Panc1 (cell line): ENCODE measurements at regions not wholly inside any gene's neighbourhood (a gene's known extent, or its start where the extent isn't known, plus 50 kb on each side); places are given as distances from the start of the nearest gene placed in this dataset.
"Not testable (repeated sequence)": the region's sequence is repeated elsewhere in the genome, so short reads cannot be mapped to it uniquely, and the experiment has no call there.

ENCODE experiments used
- ATAC-seq: fragments of 200-7000 bp; cut with Tn5 transposase; 2 replicates; pipeline ENCODE4 v1.9.1; 2020; ENCODE audit warnings: mild to moderate bottlenecking, moderate library complexity
- BruUV-seq: library from RNA; stranded (reverse); fragments of 400-500 nt; replicated peaks from 2 replicates; lab custom pipeline; 2021; lab: Mats Ljungman, UMichigan
- CTCF ChIA-PET: fragments of 300-600 bp; sonication (Branson Sonifier 250); formaldehyde crosslinking; loops from one replicate; lab custom pipeline; 2022; ENCODE audit warnings: antibody characterized with exemption; lab: Charles Lee
- POLR2A ChIA-PET: fragments of 300-600 bp; sonication (Branson Sonifier 250); formaldehyde crosslinking; loops from one replicate; lab custom pipeline; 2022; ENCODE audit warnings: antibody characterized with exemption; lab: Charles Lee
- DNase-seq: peaks from one replicate; pipeline ENCODE4 v3.0.0-alpha.2; 2010; ENCODE audit warnings: low read depth, low spot score
- H3K27ac ChIP-seq: 2 replicates; pipeline ENCODE4 v1.5.1; 2011; ENCODE audit warnings: mild to moderate bottlenecking, low read length, inconsistent platforms
- H3K27me3 ChIP-seq: fragments of 200-500 bp; sonication (Bioruptor generic); 2 replicates; pipeline ENCODE4 v1.6.0; 2014; ENCODE audit warnings: low read length, inconsistent platforms; ENCODE audit not compliant: control insufficient read depth, insufficient read depth
- H3K36me3 ChIP-seq: fragments of 200-500 bp; sonication (Bioruptor generic); 2 replicates; pipeline ENCODE4 v1.5.1; 2014; ENCODE audit warnings: inconsistent platforms, mild to moderate bottlenecking, low read length, moderate library complexity; ENCODE audit not compliant: control insufficient read depth, insufficient read depth
- H3K4me1 ChIP-seq: 2 replicates; pipeline ENCODE4 v1.5.1; 2011; ENCODE audit warnings: inconsistent platforms, mild to moderate bottlenecking, low read length, moderate library complexity; ENCODE audit not compliant: control insufficient read depth, insufficient read depth
- H3K4me3 ChIP-seq, 2 experiments: 2 replicates each; pipeline ENCODE4 v1.5.1; 2011 to 2012; ENCODE audit warnings: low read depth in 2 of 2, low read length in 2 of 2, mild to moderate bottlenecking in 2 of 2, inconsistent platforms in 1 of 2, moderate library complexity in 1 of 2
- H3K9me3 ChIP-seq: fragments of 200-500 bp; sonication (Bioruptor generic); 2 replicates; pipeline ENCODE4 v1.5.1; 2014; ENCODE audit warnings: low read depth, mild to moderate bottlenecking, inconsistent platforms, low read length, moderate library complexity; ENCODE audit not compliant: control insufficient read depth, insufficient read depth
- in situ Hi-C: cut with HindIII; loops from 2 replicates; pipeline ENCODE4 v1.10.0; 2016; ENCODE audit warnings: low sequenced_read_pairs, low pct_unique_long_range_greater_than_20kb
- intact Hi-C: fragments of 100-400 bp; cut with micrococcal nuclease; formaldehyde crosslinking; loops from one replicate; pipeline ENCODE4 v1.10.0; 2022; ENCODE audit not compliant: unreplicated experiment
- TF ChIP-seq, protein P1 (sequence below): fragments of 450-650 bp; IDR thresholded peaks from 2 replicates; pipeline ENCODE4 v1.5.1; 2017; ENCODE audit warnings: mild to moderate bottlenecking

DNA sequence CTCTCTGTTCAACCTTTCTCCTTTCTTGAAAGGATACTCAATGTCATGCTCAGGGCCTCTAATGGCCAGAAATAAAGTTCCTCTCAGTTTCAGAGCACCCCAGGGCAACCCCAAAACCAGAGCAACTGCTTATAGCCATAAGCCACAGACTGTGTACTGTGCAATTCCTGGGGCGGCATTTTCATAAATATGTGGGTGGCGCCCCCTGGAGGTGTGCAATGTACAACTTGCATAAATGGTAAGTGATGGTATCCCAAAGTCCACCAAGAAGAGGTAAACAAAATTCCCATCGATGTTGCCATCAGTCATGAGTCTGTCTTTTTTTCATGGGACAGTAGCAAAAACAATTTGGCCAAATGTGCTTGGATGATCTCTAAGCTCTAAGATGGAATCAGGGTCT, 108.4 kb upstream of the ROPN1B start:
- BruUV-seq, H3K9me3 ChIP-seq, ATAC-seq, in situ Hi-C loops, intact Hi-C loops, H3K36me3 ChIP-seq, POLR2A ChIA-PET, CTCF ChIA-PET, H3K4me1 ChIP-seq, H3K27me3 ChIP-seq, H3K4me3 ChIP-seq, H3K27ac ChIP-seq, DNase-seq: not testable (repeated sequence)
- TF ChIP-seq, protein P1, sequence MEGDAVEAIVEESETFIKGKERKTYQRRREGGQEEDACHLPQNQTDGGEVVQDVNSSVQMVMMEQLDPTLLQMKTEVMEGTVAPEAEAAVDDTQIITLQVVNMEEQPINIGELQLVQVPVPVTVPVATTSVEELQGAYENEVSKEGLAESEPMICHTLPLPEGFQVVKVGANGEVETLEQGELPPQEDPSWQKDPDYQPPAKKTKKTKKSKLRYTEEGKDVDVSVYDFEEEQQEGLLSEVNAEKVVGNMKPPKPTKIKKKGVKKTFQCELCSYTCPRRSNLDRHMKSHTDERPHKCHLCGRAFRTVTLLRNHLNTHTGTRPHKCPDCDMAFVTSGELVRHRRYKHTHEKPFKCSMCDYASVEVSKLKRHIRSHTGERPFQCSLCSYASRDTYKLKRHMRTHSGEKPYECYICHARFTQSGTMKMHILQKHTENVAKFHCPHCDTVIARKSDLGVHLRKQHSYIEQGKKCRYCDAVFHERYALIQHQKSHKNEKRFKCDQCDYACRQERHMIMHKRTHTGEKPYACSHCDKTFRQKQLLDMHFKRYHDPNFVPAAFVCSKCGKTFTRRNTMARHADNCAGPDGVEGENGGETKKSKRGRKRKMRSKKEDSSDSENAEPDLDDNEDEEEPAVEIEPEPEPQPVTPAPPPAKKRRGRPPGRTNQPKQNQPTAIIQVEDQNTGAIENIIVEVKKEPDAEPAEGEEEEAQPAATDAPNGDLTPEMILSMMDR, result 0 out of 2 replicates have a peak, but pooled peaks have one; percentile 11

DNA sequence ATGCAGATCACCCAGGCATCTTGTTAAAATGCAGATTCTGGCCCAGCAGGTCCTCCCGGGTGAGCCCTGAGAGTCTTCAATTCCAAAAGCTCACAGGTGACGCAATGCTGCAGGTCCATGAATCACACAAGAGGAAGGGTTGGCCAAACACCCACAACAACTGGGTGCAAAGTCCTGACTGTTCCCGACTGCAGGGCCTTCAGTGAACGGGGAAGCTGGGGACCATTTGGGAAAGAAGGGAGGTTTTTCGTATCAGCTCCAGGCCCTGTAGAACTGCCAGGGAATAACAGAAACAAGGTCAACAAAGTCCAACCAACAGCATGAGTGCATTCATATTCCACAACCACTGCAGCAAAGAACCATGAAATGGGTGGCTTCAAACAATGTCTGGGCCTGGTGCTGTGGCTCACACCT, 106.1 kb upstream of the ROPN1B start:
- in situ Hi-C loops, DNase-seq, POLR2A ChIA-PET: not testable (repeated sequence)

DNA sequence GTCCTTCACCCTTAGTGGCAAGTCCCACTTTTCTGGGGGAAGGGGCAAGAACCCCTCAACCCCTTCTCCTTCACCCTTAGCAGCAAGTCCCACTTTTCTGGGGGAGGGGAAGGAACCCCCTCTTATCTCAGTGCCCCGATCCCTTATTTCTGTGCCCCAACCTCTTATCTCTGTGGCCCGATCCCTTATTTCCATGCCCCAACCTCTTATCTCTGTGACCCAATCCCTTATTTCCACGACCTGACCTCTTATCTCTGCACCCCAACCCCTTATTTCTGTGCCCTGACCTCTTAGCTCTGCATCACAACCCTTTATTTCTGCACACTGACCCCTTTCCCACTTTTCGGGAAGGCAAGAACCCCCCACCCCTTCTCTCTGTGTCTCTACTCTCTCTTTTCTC, 104.4 kb upstream of the ROPN1B start:
- intact Hi-C loops, H3K4me1 ChIP-seq, POLR2A ChIA-PET, BruUV-seq, H3K27ac ChIP-seq, H3K36me3 ChIP-seq, in situ Hi-C loops, ATAC-seq, CTCF ChIA-PET, H3K9me3 ChIP-seq, DNase-seq, H3K27me3 ChIP-seq, H3K4me3 ChIP-seq: not testable (repeated sequence)

More for the DNA sequence above, 106.1 kb upstream of the ROPN1B start:
- H3K4me3 ChIP-seq, H3K4me1 ChIP-seq, H3K9me3 ChIP-seq, ATAC-seq, intact Hi-C loops, BruUV-seq, H3K36me3 ChIP-seq, CTCF ChIA-PET, H3K27me3 ChIP-seq, H3K27ac ChIP-seq: not testable (repeated sequence)

DNA sequence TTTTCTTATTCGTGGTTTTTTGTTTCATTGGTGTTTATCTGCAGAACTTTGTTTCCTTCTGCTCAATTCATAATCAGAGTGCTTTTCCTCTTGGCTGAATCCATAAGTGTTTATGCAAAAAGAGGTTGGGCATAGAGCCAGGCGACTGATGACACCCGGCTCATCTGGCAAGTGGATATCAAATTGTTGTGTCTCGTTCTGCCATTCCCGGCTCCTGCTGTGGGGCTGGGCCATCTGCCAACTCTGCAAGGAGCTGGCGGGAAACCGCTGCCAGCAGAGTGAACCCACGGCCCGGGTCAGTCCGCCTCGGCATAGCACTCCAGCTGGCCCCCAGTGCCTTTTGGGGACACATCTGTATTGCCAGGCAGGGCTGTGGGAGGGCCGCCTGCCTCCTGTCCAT, 83.0 kb upstream of the ROPN1B start:
- in situ Hi-C loops, H3K27ac ChIP-seq, H3K27me3 ChIP-seq, POLR2A ChIA-PET, H3K4me3 ChIP-seq, intact Hi-C loops, CTCF ChIA-PET, ATAC-seq, DNase-seq, H3K4me1 ChIP-seq, H3K36me3 ChIP-seq, BruUV-seq, H3K9me3 ChIP-seq: not testable (repeated sequence)

DNA sequence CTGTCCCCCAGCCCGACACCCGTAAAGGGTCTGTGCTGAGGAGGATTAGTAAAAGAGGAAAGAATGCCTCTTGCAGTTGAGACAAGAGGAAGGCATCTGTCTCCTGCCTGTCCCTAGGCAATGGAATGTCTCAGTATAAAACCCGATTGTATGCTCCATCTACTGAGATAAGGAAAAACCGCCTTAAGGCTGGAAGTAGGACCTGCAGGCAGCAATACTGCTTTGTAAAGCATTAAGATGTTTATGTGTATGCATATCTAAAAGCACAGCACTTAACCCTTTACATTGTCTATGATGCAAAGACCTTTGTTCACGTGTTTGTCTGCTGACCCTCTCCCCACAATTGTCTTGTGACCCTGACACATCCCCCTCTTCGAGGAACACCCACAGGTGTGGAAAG, 69.8 kb upstream of the ROPN1B start:
- H3K9me3 ChIP-seq, ATAC-seq, H3K27ac ChIP-seq, H3K36me3 ChIP-seq, H3K4me1 ChIP-seq, H3K4me3 ChIP-seq, intact Hi-C loops, BruUV-seq, POLR2A ChIA-PET, H3K27me3 ChIP-seq, CTCF ChIA-PET, in situ Hi-C loops, DNase-seq: not testable (repeated sequence)

DNA sequence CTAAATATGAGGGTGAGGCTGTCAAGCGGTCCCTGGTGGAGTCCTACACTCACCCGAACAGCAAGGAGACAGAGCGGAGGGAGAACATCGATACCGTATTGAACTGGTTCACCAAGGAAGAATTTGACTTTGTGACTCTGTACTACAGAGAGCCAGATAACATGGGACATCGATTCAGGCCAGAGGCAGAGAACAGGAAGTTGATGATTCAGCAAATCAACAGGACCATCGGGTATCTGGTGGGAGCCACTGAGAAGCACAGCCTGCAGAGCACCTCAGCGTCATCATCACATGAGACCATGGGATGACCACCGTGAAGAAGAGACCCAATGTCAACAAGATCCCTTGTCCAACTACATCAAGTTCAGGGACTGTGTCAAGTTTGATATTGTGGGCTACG, 67.5 kb upstream of the ROPN1B start:
- H3K27ac ChIP-seq, intact Hi-C loops, CTCF ChIA-PET, H3K4me3 ChIP-seq, BruUV-seq, POLR2A ChIA-PET, H3K36me3 ChIP-seq, H3K4me1 ChIP-seq, in situ Hi-C loops, H3K9me3 ChIP-seq, ATAC-seq, H3K27me3 ChIP-seq, DNase-seq: not testable (repeated sequence)

DNA sequence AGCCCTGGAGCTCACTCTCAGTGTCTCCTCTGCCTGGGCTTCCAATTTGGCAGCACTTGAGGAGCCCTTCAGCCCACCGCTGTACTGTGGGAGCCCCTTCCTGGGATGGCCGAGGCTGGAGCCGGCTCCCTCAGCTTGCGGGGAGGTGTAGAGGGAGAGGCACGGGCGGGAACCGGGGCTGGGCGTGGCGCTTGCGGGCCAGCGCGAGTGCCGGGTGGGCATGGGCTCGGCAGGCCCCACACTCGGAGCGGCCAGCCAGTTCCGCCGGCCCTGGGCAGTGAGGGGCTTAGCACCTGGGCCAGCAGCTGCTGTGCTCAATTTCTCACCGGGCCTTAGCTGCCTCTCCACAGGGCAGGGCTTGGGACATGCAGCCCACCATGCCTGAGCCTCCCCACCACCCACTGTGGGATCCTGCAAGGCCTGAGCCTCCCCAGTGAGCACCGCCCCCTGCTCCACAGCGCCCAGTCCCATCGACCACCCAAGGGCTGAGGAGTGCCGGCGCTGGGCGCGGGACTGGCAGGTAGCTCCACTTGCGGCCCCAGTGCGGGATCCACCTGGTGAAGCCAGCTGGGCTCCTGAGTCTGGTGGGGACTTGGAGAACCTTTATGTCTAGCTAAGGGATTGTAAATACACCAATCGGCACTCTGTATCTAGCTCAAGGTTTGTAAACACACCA, 65.1 kb upstream of the ROPN1B start:
- H3K9me3 ChIP-seq, DNase-seq, intact Hi-C loops, CTCF ChIA-PET, H3K4me3 ChIP-seq, in situ Hi-C loops, H3K36me3 ChIP-seq, H3K27me3 ChIP-seq, POLR2A ChIA-PET, H3K27ac ChIP-seq, H3K4me1 ChIP-seq, BruUV-seq, ATAC-seq: not testable (repeated sequence)
